HG03135 (cell line): ENCODE measurements at regions not wholly inside any gene's neighbourhood (a gene's known extent, or its start where the extent isn't known, plus 50 kb on each side); places are given as distances from the start of the nearest gene placed in this dataset.
"Not testable (repeated sequence)": the region's sequence is repeated elsewhere in the genome, so short reads cannot be mapped to it uniquely, and the experiment has no call there.

ENCODE experiments used
- ATAC-seq: cut with Tn5 transposase; IDR thresholded peaks from one replicate; pipeline ENCODE4 v1.9.1; 2021; ENCODE audit warnings: mild to moderate bottlenecking, moderate library complexity; ENCODE audit not compliant: unreplicated experiment

DNA sequence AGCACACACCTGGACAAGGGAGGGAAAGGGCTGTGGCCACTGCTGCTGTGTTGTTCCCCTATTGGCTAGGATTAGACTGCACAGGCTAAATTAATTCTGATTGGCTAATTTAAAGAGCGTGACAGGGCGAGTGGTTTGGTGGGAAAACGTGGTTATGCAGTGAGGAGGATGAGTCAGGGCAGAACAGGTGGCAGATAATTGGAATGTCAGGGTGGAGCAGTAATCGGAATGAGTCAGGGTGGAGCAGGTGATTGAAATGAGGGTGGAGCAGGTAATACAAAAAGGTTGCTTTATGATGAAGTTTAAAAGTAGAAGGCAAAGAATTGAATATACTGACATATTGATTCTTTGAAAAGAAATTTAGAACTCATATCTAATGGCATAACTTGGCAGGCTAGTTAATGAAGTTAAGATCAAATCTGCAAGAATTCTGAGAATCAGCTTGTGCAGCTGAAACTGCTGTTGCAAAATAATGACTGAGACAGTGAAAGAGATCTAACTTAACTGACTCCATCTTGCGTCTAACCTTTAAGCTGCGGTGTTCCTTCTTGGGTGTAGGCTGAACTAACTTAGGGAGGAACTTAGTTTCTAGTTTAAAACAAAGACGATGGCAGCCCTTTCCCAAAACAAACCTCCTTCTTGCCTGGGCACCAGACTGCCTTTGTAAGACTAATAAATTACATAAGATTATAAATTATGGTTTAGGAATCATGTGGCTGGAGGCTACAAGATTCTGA is 174.3 kb downstream of the UTP18 start:
- ATAC-seq = no peak

GRCh38 chr17:51435171-51435552 is 174.8 kb downstream of the UTP18 start:
- ATAC-seq = no peak

- no peak for ATAC-seq
Measured at GRCh38 chr17:51435641-51436091, 175.3 kb downstream of the UTP18 start.

GRCh38 chr17:51439395-51440229 is 179.3 kb downstream of the UTP18 start:
- no peak for ATAC-seq

GRCh38 chr17:51441431-51441830 is 181.1 kb downstream of the UTP18 start:
- ATAC-seq = no peak

DNA sequence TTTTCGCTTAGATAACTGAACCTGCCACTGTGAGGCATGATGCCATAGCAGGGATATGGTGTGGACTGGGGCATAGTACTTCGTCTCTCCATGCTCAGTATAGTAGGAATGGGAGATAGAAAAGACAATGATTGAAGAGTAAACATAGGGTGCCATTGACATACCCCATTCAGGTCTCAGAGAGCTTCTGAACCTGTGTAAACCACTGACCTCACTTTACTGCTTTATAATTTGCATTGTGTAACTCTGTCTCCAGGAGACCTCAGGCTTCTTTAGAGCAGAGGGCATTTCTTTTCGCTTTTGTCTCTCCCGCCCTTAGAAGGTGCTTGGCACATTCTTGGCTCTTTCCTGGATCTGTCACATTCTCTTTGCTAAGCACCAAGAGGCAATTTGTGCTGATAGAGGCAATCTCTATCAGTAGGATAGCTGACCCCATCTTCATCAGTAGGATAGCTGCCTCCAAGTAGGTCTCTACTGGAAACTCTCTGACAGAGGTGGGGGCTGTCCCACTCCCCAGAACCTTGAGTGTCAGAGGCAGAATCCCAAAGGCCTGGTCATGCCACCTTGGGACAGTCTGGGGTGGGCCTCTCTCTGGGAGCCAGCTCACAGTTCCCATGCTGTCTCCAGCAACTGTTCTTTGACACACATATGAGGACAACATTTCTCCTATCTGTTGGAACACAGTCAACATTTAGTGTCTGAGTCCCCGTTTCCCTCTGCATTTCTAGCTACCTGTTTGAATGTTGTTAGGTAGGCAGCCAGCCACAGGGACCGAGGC is 181.9 kb downstream of the UTP18 start:
- ATAC-seq = no peak

DNA sequence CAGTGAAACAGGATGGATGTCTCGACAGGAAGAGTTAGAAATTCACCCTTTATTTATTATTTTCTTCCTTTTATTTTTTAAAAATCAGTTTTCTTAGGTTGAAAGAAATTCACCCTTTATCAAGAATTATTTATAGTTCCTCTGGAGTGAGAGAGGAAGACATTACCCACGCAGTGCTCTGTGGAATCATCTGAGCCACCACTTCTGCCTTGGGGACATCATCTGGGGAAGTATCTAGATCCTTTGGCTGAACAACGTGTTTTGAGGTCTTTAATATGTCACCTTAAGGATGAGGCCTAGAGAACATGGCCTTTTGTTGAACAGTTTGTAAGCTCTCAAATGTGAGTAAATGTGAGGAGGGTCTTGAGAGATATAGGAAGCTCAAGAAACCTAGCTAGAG is 183.3 kb downstream of the UTP18 start:
- no peak for ATAC-seq

GRCh38 chr17:51445946-51446345 is 185.6 kb downstream of the UTP18 start:
- ATAC-seq = no peak

GRCh38 chr17:51454456-51454978 is 194.2 kb downstream of the UTP18 start:
- no peak for ATAC-seq

DNA sequence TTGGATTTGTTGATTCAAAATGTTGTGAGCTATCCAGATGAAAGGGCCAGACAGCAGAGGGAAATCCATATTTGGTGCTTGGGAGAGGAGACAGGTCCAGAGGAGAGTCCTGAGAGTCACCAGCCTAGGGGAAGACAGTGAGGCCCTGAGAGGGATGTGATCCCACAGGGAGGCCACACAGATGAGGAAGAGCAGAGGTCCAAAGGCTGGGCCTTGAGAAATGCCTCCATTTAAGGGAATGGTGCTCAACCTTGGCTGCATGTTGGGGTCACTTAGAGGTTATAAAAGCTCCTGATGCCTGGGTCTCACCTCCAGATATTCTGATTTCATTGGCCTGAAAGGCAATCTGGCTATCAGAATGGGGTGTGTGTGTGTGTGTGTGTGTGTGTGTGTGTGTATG is 194.9 kb downstream of the UTP18 start:
- no peak for ATAC-seq

GRCh38 chr17:51455931-51456330 is 195.6 kb downstream of the UTP18 start:
- ATAC-seq = no peak

DNA sequence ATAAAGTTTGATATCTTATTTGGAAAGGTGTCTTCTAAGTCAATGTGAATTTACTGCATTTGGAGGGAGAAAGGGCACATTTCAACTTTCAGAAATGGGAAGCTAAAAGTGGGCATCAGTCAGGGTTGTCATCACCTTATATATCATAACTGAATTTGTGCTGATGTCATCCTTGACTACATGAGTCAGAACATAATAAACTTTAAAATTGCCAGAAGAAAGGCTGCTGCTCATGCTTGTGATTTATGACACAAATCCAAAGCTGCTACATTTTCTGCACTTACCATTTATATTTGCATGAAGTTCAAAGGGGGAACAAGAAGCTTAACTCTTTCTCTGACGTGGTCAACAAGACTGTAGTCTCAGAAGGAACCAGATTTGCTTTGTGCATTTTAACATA is 196.6 kb downstream of the UTP18 start:
- no peak for ATAC-seq

- no peak for ATAC-seq
Measured at GRCh38 chr17:51461578-51462004, 201.2 kb downstream of the UTP18 start.

- ATAC-seq = no peak
Measured at GRCh38 chr17:51463353-51463752, 203.0 kb downstream of the UTP18 start.

DNA sequence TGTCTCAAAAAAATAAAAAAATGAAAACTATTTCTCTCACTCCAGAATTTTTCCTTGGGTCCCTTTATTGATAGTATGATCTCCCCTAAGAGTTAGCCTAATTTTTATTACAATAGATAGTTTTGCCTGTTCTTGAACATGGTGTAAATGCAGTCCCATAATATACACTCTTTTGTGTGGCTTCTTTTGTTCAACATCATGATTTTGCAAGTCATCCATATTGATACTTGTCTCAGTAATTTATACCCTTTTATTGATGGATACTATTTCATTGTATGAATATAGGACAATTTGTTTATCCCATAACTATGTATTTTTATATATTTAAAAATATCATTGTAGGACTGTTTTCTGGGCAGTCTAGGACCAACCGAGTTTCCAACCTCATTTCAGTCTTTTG is 207.0 kb downstream of the UTP18 start:
- no peak for ATAC-seq

GRCh38 chr17:51472670-51473205 is 212.4 kb downstream of the UTP18 start:
- ATAC-seq = no peak

GRCh38 chr17:51474764-51475163 is 214.4 kb downstream of the UTP18 start:
- no peak for ATAC-seq

DNA sequence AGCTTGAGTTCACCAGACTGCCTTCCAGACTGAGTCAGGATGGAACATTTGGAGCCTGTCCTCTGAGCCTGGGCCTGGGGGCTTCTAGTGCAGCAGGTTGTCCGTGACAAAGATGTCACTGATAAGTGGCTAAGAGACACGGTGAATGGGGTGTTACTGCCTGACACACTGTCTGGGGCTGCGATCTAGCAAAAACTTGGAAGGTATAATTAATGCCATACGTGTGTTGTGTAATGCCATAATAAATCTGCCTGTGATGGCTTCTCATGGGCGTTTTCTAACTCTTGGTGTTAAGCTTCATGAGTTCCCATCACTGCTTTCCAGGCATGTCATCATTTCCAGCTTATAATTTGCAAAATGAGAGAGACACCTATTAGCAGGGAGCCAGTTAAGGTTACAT is 215.4 kb downstream of the UTP18 start:
- ATAC-seq = no peak

GRCh38 chr17:51479303-51479702 is 219.0 kb downstream of the UTP18 start:
- ATAC-seq = no peak

- ATAC-seq = no peak
Measured at GRCh38 chr17:51481370-51481769, 221.0 kb downstream of the UTP18 start.

DNA sequence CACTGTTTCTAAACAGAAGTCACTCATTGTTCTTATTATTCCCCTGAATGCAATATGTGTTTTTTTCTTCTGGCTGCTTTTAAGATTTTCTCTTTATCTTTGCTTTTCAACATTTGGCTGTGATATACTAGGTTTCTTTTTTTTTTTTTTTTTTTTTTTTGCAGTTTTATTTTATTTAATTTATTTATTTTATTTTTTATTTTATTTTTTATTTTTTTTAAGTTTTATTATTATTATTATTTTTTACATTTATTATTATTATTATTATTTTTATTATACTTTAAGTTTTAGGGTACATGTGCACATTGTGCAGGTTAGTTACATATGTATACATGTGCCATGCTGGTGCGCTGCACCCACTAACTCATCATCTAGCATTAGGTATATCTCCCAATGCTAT is 221.9 kb downstream of the UTP18 start:
- ATAC-seq = not testable (repeated sequence)
